HL-60 (cell line): ENCODE measurements at regions not wholly inside any gene's neighbourhood (a gene's known extent, or its start where the extent isn't known, plus 50 kb on each side); places are given as distances from the start of the nearest gene placed in this dataset.

Source experiments
- CTCF ChIP-seq: IDR thresholded peaks from one replicate; pipeline ENCODE4 v1.5.1; 2011; ENCODE audit warnings: low read length, control low read depth, inconsistent platforms; ENCODE audit not compliant: insufficient read depth
- POLR2AphosphoS5 ChIP-seq: IDR thresholded peaks from 2 replicates; pipeline ENCODE4 v1.6.1; 2012; ENCODE audit warnings: low read depth

- TF ChIP-seq CTCF (no peak), POLR2AphosphoS5 (no peak)
Observed at GRCh38 chr4:29578329-29578728, 1141.8 kb upstream of the PCDH7 start.
